Lung (tissue), 11 donors: ENCODE measurements at regions not wholly inside any gene's neighbourhood (a gene's known extent, or its start where the extent isn't known, plus 50 kb on each side); places are given as distances from the start of the nearest gene placed in this dataset.
"Not testable (repeated sequence)": the region's sequence is repeated elsewhere in the genome, so short reads cannot be mapped to it uniquely, and the experiment has no call there.

Source experiments
- ATAC-seq: fragments of 200-7000 bp; cut with Tn5 transposase; one replicate; pipeline ENCODE4 v1.9.1; 2020; ENCODE audit warnings: moderate number of reproducible peaks; ENCODE audit not compliant: insufficient read depth, low FRiP score
- DNase-seq, 3 donors: peaks; one replicate each; pipeline ENCODE4 v3.0.0-alpha.2; 2013 to 2017
- H3K27ac ChIP-seq, 2 donors: one replicate each; pipeline ENCODE4 v1.5.1; 2013; ENCODE audit warnings: mild to moderate bottlenecking in 2 of 2, moderate library complexity in 2 of 2, control low read depth in 1 of 2, inconsistent platforms in 1 of 2, low read depth in 1 of 2, low read length in 1 of 2
- H3K27me3 ChIP-seq, 3 donors: one replicate each; pipeline ENCODE4 v1.5.1; 2013; ENCODE audit warnings: low read length in 2 of 3; ENCODE audit not compliant: control insufficient read depth in 3 of 3, insufficient read depth in 3 of 3
- H3K36me3 ChIP-seq, 4 donors: one replicate each; pipeline ENCODE4 v1.5.1; 2013; ENCODE audit warnings: low read length in 4 of 4, mild to moderate bottlenecking in 1 of 4, moderate library complexity in 1 of 4; ENCODE audit not compliant: control insufficient read depth in 4 of 4, insufficient read depth in 4 of 4
- H3K4me1 ChIP-seq, 5 donors: one replicate each; pipeline ENCODE4 v1.5.1; 2013; ENCODE audit warnings: low read length in 5 of 5, mild to moderate bottlenecking in 2 of 5, moderate library complexity in 1 of 5; ENCODE audit not compliant: control insufficient read depth in 5 of 5, insufficient read depth in 5 of 5
- H3K4me3 ChIP-seq: one replicate; pipeline ENCODE4 v1.5.1; 2013; ENCODE audit warnings: mild to moderate bottlenecking, control low read depth, moderate library complexity
- H3K9ac ChIP-seq, 2 donors: one replicate each; pipeline ENCODE4 v1.5.1; 2013; ENCODE audit warnings: low read length in 2 of 2, control low read depth in 1 of 2; ENCODE audit not compliant: insufficient read depth in 1 of 2
- H3K9me3 ChIP-seq, 4 donors: one replicate each; pipeline ENCODE4 v1.5.1; 2013; ENCODE audit warnings: low read length in 3 of 4, mild to moderate bottlenecking in 1 of 4, moderate library complexity in 1 of 4; ENCODE audit not compliant: control insufficient read depth in 4 of 4, insufficient read depth in 3 of 4
- CTCF ChIP-seq: IDR thresholded peaks from 2 replicates; pipeline ENCODE4 v1.5.1; 2012; ENCODE audit warnings: mild to moderate bottlenecking; ENCODE audit errors: control extremely low read depth, extremely low read depth
- WGBS, 2 donors: extraction: QIAGEN DNeasy Blood & Tissue Kit; methylation state at CpG; one replicate each; pipeline ENCODE4 v1.1.7; 2013; 5-methylcytosine and 5-hydroxymethylcytosine counted together
- donor health status: control.
- donor health status: control.
- donor health status: Bipolar disorder and iron deficiency.
- donor health status: healthy.
- donor health status: DM: yes; HTN: yes; CAD: no.

GRCh38 chr10:52951824-52952223, 179.2 kb upstream of the MBL2 start:
- H3K27me3 ChIP-seq: no peaks in the 10 kb centered on the region
- no peak overlapping the region for H3K27ac ChIP-seq
- no peak overlapping the region for H3K9ac ChIP-seq
- peaks cover 0 to 11% (median 0%) of the 10 kb centered on the region in 5 donors for H3K4me1 ChIP-seq
- TF ChIP-seq CTCF: no peak
- peak; percentile 55 for ATAC-seq
- no peaks in the 10 kb centered on the region for H3K36me3 ChIP-seq
- WGBS, 2 donors: 25 to 27% methylated on average over 5 of the region's 5 CpGs
- peak; percentile 74 to 79 (median 75) for DNase-seq
- no peak overlapping the region for H3K4me3 ChIP-seq
- H3K9me3 ChIP-seq: no peaks in the 10 kb centered on the region

GRCh38 chr10:52950578-52950977, 178.0 kb upstream of the MBL2 start:
- WGBS, 2 donors: 92 to 98% methylated on average over 5 of the region's 5 CpGs
- Histone ChIP-seq H3K4me3 (no peak overlapping the region), H3K27ac (no peak overlapping the region), H3K9ac (no peak overlapping the region), H3K36me3 (no peaks in the 10 kb centered on the region), H3K9me3 (no peaks in the 10 kb centered on the region), H3K27me3 (no peaks in the 10 kb centered on the region), H3K4me1 (peaks cover 0 to 20% (median 0%) of the 10 kb centered on the region in 5 donors)
- no peak for ATAC-seq
- no peak for TF ChIP-seq CTCF
- DNase-seq: no peak

- H3K9ac ChIP-seq: no peak overlapping the region
- ATAC-seq (no peak), DNase-seq (no peak)
- no peak overlapping the region for H3K27ac ChIP-seq
- no peak for TF ChIP-seq CTCF
- peaks cover 0 to 20% (median 0%) of the 10 kb centered on the region in 5 donors for H3K4me1 ChIP-seq
- H3K4me3 ChIP-seq: no peak overlapping the region
- H3K27me3 ChIP-seq: no peaks in the 10 kb centered on the region
- WGBS, 2 donors: 75 to 82% methylated on average over 13 of the region's 13 CpGs
- no peaks in the 10 kb centered on the region for H3K36me3 ChIP-seq
- no peaks in the 10 kb centered on the region for H3K9me3 ChIP-seq
These were observed 177.3 kb upstream of the MBL2 start for GRCh38 chr10:52949899-52950298.

- WGBS, 2 donors: 83% methylated on average over 5 of the region's 5 CpGs
- DNase-seq (no peak), ATAC-seq (no peak)
- H3K4me1 ChIP-seq: peaks cover 0 to 9% (median 0%) of the 10 kb centered on the region in 5 donors
- no peak overlapping the region for H3K27ac ChIP-seq
- H3K36me3 ChIP-seq: no peaks in the 10 kb centered on the region
- no peak overlapping the region for H3K4me3 ChIP-seq
- no peak overlapping the region for H3K9ac ChIP-seq
- H3K27me3 ChIP-seq: no peaks in the 10 kb centered on the region
- H3K9me3 ChIP-seq: no peaks in the 10 kb centered on the region
- TF ChIP-seq CTCF: no peak
These were observed 173.9 kb upstream of the MBL2 start for GRCh38 chr10:52946486-52946885.

- not testable (repeated sequence) for DNase-seq, H3K36me3 ChIP-seq, H3K4me1 ChIP-seq, H3K4me3 ChIP-seq, H3K9me3 ChIP-seq, H3K27ac ChIP-seq, ATAC-seq, H3K27me3 ChIP-seq, H3K9ac ChIP-seq
- WGBS, 2 donors: 70 to 86% methylated on average over 4 of the region's 4 CpGs
These were observed 172.9 kb upstream of the MBL2 start for GRCh38 chr10:52945521-52945920.
